ACHN (cell line): ENCODE measurements at regions not wholly inside any gene's neighbourhood (a gene's known extent, or its start where the extent isn't known, plus 50 kb on each side); places are given as distances from the start of the nearest gene placed in this dataset.

Experiments used
- DNase-seq: peaks from one replicate; pipeline ENCODE4 v3.0.0-alpha.2; 2015
- in situ Hi-C: cut with HindIII; loops from 2 replicates; pipeline ENCODE4 v1.10.0; 2017; ENCODE audit warnings: low sequenced_read_pairs, low pct_ligation_motif_present, low pct_unique_long_range_greater_than_20kb

DNA sequence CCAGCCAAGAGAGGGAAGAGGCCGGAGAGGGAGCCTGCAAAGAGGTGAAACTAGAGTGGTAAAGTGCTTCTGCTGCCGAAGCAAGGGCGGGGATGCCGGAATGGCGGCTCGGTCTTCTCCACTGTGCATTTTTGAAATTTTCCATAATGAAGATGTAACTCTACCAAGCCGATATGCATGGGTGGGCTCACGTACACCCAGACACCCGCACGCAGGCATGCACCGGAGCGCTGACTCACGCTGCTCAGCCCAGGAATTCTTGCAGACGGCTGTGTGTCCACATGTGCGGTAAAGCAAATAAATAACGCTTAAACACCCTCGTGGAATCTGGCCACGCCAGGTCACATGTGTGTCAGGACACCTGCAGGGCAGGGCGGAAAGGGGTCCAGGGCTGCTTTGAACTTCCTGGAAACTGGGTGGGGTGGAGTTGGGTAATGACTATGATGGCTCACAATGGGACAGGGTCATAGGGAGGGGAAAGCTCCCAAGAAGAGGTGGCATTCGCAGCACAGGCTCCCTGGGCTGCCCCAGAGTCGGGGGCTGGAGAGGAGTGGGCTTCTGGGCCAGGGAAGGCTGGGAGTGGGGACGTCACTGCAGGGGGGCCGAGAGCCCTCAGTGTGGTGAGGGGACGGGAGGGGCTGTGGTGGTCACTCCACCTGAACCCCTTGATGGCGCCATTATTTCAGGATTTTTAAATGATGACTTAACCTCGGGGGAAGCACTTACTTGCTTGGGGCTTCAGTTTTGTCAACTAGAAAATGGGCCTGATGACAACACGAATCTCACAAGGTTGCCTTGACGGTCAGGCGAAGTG is 265.5 kb downstream of the PARN start:
- in situ Hi-C loops, result no loop called here
- DNase-seq, result peak; percentile 99

DNA sequence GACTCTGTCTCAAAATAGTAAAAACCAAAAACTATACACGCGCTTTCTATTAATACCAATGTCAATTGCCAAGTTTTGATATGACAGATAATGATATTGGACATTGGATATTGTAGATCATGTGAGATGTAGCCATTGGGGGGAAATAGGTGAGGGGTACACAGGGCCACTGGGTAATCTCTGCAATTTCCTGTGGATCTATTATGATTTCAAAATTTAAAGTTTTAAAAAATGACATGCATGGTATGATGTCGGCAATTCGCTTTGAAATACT is 266.0 kb downstream of the PARN start:
- no peak for DNase-seq
- in situ Hi-C loops, result no loop called here

DNA sequence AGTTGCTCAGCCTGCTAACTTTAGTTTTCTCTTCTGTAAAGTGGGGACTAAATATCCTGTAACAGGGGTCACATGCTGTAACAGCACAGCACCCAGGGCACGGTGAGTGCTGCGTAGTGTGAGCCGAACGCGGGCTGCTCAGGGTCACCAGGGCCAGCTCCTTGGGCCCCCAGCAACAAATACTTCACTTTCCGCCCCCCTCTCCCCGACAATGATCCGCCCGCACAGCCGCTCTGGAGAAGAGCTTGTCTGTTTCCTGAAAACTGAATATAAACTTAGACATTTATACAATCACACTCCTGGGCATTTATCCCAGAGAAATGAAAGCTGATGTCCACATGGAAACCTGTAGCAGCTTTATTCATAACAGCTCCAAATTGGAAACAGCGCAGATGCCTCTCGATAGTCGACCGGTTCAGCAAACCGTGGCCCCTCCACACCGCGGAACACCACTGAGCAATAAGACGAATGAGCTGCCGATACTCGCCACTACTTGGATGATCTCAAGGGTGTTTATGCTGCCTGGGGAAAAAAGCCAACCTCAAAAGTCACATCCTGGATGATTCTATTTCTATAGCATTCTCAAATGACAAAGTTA is 267.2 kb downstream of the PARN start:
- in situ Hi-C loops, result no loop called here
- no peak for DNase-seq

DNA sequence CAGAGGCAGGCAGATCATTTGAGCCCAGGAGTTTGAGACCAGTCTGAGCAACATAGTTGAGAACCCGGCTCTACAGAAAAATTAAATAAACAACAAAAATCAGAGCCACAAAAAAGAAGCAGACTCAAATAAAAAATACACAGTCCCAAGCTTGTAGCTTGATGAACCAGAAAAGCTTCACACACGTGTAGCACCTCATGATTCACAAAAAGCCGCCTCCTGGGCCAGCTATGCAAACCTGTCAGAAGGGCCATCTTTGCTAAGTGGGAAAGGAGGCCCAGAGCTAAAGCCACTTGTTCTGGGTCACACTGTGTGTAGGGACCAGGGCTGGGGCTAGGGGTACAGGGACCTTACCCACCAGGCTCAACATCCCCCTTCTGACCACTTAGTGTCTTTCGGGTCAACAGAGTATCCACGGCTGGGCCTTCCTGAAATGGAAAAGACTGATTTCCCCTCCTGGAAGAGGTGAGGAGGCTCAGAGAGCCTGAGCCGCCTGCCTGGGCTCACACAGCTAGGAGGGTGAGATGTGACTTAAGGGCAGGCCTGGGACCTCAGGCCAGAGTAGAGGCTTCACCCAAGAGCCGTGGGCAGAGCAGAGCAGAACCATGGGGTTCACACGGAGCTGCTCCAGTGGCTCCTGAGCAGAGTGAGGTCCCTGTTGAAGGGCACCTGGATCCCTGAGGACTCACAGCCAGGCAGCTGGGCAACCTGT is 269.6 kb downstream of the PARN start:
- no peak for DNase-seq
- in situ Hi-C loops, result no loop called here

DNA sequence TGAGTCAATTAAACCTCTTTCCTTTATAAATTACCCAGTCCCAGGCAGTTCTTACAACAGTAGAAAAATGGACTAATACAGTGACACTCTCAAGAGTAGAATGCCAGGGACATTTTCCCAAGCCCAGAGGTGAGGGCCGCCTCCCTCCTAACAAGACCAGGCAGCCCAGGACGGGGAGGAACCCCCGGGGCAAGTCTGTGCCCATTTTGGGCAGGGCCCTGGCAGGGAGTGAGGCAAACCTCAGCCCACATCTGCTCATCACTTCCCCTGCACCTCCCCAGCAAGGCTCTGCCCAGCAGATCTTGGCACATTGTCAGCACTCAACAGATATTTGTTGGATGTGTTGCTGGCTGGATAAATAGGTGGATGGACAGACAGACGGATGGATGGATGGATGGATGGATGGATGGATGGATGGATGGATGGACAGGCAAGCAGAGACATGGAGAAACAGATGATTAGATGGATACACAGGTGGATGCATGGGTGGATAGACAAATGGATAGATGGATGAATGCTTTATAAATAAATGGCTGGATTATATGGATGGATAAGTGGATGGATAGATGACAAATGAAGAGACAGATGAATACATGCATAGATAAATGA is 271.3 kb downstream of the PARN start:
- in situ Hi-C loops, result no loop called here
- no peak for DNase-seq

DNA sequence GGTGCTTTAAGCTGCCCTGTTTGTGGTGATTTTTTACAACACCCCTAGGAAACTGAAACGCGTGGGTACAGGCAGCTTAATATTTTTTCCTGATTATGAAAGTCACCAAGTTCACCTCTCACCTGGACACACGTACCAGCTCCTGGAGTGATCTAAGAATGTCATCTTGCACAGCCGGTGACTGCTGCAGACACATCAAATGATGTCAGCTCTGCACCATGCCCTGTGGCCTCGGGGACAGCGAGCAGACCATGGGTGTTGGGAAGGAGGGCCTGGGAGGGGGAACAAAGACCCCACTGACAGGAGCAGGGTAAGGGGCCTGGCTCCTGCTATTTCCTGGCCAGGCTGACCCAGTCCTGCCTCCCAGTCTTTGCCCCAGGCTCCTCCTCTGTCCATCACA is 272.7 kb downstream of the PARN start:
- DNase-seq, result no peak
- in situ Hi-C loops, result no loop called here

DNA sequence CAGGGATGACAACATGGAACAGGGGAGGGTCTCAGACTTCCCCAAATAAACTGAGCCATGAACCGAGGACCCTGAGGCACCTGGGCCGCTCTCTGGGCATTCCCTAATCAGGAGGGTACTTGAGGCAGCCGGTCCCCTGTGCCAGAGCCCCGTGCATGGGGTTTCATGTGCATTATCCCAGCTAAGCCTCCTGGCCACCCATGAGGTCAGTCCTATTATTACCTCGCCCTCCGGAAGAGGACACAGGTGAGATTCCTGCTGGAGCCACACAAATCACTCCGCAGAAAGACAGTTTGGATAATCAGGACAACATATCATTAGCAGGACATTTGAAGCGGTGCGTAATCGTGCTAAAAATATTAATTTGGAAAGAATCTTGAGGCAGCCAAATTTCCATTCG is 274.0 kb downstream of the PARN start:
- DNase-seq, result no peak
- in situ Hi-C loops, result no loop called here

DNA sequence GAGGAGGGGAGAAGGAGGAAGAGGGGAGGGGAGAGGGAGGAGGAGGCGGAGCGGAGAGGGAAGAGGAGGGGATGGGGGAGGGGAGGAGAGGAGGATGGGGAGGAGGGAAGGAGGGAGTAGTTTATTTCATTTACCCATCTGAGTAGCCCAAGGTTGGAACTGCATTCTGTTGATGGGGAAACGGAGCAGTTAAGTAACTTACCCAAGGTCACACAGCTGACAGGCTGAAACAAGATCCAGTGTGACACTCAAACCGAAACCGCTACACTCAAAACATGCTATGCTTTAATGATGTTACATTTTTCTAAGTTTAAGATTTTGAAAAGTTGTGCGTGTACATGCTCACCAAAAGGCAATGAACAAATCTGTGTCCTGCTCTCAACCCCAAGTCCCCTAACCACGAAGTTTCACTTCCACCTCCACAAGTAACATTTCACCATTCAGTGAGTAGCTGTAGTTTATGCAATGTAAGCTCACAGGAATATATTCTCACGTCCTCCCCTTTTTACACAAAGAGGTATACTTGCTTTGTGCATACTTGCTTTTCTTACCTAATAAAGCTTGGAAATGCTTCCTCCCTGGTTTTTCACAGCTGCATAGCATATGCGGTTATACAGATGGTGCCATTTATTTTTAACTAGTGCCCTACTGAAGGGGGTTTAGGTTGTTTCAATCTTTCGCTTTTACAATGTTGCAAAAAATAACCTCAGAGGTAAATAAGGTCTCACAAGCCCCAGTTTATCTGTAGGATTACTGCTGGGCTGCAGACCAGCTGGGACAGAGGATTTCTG is 275.3 kb downstream of the PARN start:
- in situ Hi-C loops, result no loop called here
- DNase-seq, result no peak

DNA sequence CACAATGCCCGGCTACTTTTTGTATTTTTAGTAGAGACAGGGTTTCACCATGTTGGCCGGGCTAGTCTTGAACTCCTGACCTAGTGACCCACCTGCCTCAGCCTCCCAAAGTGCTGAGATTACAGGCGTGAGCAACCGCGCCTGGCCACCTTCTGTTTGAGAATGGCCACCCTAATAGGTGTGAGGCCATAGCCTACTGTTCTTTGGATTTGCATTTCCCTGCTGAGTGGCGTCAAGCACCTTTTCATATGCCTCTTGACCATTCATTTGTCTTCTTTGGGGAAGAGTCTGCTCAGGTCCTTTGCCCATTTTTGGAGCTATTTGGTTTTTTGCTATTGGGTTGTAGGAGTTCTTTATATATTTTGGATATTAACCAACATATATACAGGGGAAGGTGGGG is 276.7 kb downstream of the PARN start:
- no peak for DNase-seq
- in situ Hi-C loops, result no loop called here

DNA sequence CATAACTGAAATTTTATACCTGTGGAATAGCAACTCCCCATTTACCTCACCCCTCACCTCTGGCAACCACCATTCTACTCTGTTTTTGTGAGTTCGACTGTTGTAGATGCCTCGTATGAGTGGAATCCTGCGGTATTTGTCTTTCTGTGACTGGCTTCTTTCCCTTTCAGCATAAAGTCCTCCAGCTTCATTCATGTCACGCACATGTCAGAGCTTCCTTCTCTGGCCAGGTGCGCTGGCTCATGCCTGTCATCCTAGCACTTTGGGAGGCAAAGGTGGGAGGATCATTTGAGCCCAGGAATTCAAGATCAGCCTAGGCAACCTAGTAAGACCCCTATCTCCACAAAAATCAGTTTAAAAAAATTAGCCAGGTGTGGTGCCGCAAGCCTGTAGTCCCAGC is 278.4 kb downstream of the PARN start:
- in situ Hi-C loops, result no loop called here
- no peak for DNase-seq

DNA sequence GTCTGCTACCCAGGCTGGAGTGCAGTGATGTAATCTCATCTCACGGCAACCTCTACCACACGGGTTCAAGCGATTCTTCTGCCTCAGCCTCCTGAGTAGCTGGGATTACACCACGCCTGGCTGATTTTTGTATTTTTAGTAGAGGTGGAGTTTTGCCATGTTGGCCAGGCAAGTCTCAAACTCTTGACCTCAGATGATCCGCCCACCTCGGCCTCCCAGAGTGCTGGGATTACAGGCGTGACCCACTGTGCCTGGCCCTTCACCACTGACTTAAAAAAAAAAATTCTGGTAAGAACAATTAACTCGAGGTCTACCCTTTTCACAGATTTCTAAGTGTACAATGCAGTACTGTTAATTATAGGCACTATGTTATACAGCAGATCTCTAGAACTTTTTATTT is 279.4 kb downstream of the PARN start:
- DNase-seq, result no peak
- in situ Hi-C loops, result no loop called here

DNA sequence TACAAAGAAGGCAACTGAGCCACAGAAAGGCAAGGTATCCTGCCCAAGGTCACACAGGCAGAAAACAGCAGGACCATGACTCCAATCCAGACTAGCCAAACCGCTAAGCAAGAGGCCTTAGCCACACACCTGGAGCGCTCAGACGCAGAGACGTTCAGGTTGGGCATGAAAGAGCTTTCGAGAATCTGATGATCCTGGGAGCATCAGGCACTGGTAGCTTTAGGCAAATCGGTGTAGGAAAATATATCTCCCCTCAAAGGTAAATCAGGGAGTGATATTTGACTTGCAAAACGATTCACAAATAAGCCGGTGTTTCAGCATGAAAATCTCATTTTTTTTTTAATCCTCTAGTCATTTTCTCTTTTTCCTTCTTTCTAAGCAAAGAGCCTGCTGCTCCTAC is 279.0 kb downstream of the MRTFB start:
- no peak for DNase-seq
- in situ Hi-C loops, result no loop called here

DNA sequence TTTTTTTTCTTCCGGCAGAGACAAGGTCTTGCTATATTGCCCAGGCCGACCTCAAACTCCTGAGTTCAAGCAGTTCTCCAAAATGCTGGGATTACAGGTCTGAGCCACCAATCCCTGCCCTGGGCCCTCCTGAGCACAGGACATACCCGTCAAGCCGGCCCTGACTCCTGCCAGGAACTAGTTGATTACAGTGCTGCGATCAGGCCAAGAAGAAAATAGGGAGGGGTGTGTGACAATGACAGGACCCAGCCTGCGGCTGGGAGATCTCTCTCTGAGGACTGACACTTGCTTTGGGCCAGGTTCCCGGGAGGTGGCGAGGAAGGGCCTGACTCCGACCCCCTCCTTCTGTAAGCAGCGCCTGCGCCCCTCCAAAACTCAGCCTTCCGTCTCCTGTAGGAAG is 276.6 kb downstream of the MRTFB start:
- in situ Hi-C loops, result no loop called here

DNA sequence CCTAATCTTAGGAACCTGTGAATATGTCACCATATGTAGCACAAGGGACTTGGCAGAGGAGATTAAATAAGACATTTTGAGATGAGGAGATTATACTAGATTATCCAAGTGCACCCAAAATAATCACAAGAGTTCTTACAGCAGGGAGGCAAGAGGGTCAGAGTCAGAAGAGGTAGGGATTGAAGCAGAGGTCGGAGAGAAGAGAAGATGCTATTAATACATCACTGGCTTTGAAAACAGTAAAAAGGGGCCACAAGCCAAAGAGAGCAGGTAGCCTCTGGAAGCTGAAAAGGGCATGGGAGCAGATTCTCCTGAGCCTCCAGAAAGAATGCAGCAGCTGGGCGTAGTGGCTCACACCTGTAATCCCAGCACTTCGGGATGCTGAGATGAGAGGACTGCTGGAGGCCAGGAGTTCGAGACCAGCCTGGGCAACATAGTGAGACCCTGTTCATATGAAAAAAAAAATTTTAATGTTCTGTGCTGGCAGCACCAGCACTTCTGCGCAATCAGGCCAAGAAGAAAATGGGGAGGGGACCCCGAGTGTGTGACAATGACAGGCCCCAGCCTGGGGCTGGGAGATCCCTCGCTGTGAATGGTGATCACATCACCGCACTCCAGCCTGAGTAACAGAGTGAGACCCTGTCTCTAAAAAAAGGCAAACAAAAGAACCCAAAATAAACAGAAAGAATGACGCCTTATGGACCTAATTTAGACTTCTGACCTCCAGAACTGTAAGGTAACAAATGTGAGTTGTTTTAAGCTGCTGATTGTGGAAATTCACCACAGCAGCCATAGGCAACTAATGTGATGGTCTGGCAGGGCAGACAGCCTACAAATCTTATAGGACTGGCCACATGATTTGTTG is 275.4 kb downstream of the MRTFB start:
- in situ Hi-C loops, result no loop called here
- no peak for DNase-seq

More for the DNA sequence above, 276.6 kb downstream of the MRTFB start:
- DNase-seq, result no peak

DNA sequence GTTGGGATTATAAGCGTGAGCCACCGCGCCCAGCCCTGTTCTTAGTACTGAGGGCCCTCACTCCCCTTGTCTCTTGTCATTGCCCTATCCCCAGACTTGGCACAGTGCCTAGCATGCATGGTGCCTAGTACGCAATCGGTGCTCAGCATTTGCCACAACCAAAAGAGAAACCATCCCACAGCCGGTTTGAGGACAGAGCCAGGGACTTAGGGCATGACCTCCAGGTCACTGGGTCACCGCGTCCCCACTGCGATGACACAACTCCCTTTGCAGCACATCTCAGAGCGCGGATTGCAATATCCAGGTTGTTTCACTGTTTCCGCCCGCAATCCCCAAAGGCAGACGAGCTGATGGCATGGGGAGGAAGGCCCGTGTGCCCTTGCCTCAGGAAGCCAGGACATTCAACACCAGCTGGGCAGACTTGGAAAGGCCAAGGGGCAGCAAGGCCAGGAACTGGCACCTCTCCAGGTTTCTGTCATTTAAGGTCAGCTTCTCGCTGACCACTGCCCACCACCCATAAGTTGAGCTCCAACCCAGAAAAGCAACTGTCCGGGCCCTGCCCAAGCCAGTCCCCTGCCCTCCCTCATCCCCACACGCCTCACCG is 274.5 kb downstream of the MRTFB start:
- in situ Hi-C loops, result no loop called here
- DNase-seq, result no peak

DNA sequence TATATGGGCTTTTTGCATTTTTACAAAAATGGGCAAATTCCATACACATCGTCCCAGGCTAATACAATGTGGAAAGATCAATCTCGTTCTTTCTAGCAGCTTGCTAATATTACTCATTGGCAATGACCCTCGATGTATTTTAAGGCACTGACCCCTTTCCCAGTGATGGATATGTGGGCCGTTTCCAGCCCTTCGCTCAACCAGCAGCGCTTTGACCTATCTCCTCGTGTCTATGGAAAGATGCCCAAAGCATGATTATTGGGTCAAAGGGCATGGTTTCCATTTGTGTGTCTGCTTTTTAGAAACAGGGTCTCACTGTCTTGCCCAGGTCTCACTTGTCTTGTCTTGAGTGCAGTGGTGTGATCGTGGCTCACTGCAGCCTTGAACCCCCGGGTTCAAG is 273.8 kb downstream of the MRTFB start:
- in situ Hi-C loops, result no loop called here
- DNase-seq, result no peak

DNA sequence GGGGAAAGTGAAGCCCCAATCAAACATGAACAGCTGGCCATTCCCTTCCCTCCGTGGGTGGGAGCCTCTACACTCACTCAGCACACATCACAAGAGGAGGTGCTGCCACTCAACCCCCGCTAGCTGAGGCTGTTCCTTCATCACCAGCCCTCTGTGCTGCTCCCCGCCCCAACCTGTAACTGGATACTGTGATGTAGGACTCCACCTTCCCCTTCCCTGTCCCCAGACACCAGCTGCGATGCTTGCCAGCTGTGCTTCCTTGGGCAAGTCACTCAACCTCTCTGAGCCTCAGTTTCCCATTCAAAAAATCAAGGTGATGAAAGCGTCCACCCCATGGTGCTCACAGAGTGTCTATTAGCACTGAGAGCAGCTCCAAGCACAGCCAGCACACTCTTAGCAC is 273.2 kb downstream of the MRTFB start:
- no peak for DNase-seq
- in situ Hi-C loops, result no loop called here
